Liver (tissue), 8 donors: ENCODE measurements at regions not wholly inside any gene's neighbourhood (a gene's known extent, or its start where the extent isn't known, plus 50 kb on each side); places are given as distances from the start of the nearest gene placed in this dataset.

Experiments
- DNase-seq: peaks from one replicate; pipeline ENCODE4 v3.0.0-alpha.2; 2017; ENCODE audit warnings: low spot score
- H3K27ac ChIP-seq, 2 donors: one replicate each; pipeline ENCODE4 v1.7.0; 2013; ENCODE audit warnings: inconsistent platforms in 2 of 2, low read length in 2 of 2, control low read depth in 1 of 2, low read depth in 1 of 2, mild to moderate bottlenecking in 1 of 2
- H3K27me3 ChIP-seq, 4 donors: one replicate each; pipeline versions ENCODE4 v1.6.1 to v1.7.0; 2013; ENCODE audit warnings: low read length in 3 of 4, inconsistent platforms in 1 of 4, mild to moderate bottlenecking in 1 of 4, moderate library complexity in 1 of 4; ENCODE audit not compliant: control insufficient read depth in 4 of 4, insufficient read depth in 4 of 4
- H3K36me3 ChIP-seq, 4 donors: one replicate each; pipeline versions ENCODE4 v1.6.1 to v1.7.0; 2013; ENCODE audit warnings: low read length in 3 of 4, mild to moderate bottlenecking in 3 of 4, low read depth in 1 of 4, moderate library complexity in 1 of 4; ENCODE audit not compliant: control insufficient read depth in 4 of 4, insufficient read depth in 3 of 4
- H3K4me1 ChIP-seq, 4 donors: one replicate each; pipeline versions ENCODE4 v1.6.1 to v1.7.0; 2013; ENCODE audit warnings: low read length in 3 of 4, mild to moderate bottlenecking in 3 of 4, moderate library complexity in 1 of 4; ENCODE audit not compliant: control insufficient read depth in 4 of 4, insufficient read depth in 4 of 4
- H3K4me3 ChIP-seq, 3 donors: one replicate each; pipeline versions ENCODE4 v1.6.1 to v1.7.0; 2013; ENCODE audit warnings: low read length in 3 of 3, control low read depth in 1 of 3, low read depth in 1 of 3, mild to moderate bottlenecking in 1 of 3
- H3K9ac ChIP-seq, 2 donors: one replicate each; pipeline ENCODE4 v1.7.0; 2013; ENCODE audit warnings: low read length in 2 of 2, mild to moderate bottlenecking in 2 of 2, moderate library complexity in 2 of 2, control low read depth in 1 of 2, low read depth in 1 of 2
- H3K9me3 ChIP-seq, 4 donors: one replicate each; pipeline versions ENCODE4 v1.6.1 to v1.7.0; 2013; ENCODE audit warnings: low read length in 3 of 4; ENCODE audit not compliant: control insufficient read depth in 4 of 4
- CTCF ChIP-seq: fragments of 150-350 bp; IDR thresholded peaks from 2 replicates; pipeline ENCODE4 v1.5.1; 2017; ENCODE audit warnings: improper control_type of control experiment, low read depth, low read length; ENCODE audit not compliant: missing input control
- EGR1 ChIP-seq, 2 donors: IDR thresholded peaks; 2 replicates each; pipeline ENCODE4 v1.6.1; 2016 to 2018; ENCODE audit warnings: antibody characterized with exemption in 2 of 2, low read depth in 2 of 2
- FOXA1 ChIP-seq: IDR thresholded peaks from 2 replicates; pipeline ENCODE4 v1.6.1; 2016; ENCODE audit warnings: antibody characterized with exemption
- GABPA ChIP-seq, 2 donors: IDR thresholded peaks in 1 of 2; conservative IDR thresholded peaks in 1 of 2; 2 replicates each; pipeline ENCODE4 v1.6.1; 2016; ENCODE audit warnings: antibody characterized with exemption in 2 of 2, mild to moderate bottlenecking in 1 of 2, moderate library complexity in 1 of 2
- HNF4A ChIP-seq, 2 donors: conservative IDR thresholded peaks; 2 replicates each; pipeline ENCODE4 v1.6.1; 2016; ENCODE audit warnings: antibody characterized with exemption in 2 of 2, mild to moderate bottlenecking in 2 of 2
- JUND ChIP-seq, 2 donors: IDR thresholded peaks; 2 replicates each; pipeline ENCODE4 v1.6.1; 2016; ENCODE audit warnings: antibody characterized with exemption in 2 of 2
- NR2F2 ChIP-seq: IDR thresholded peaks from 2 replicates; pipeline ENCODE4 v1.6.1; 2016; ENCODE audit warnings: antibody characterized with exemption
- RAD21 ChIP-seq, 2 donors: IDR thresholded peaks; 2 replicates each; pipeline ENCODE4 v1.6.1; 2016; ENCODE audit warnings: antibody characterized with exemption in 2 of 2, mild to moderate bottlenecking in 2 of 2
- RXRA ChIP-seq, 2 donors: IDR thresholded peaks; 2 replicates each; pipeline ENCODE4 v1.6.1; 2017 to 2018; ENCODE audit warnings: antibody characterized with exemption in 2 of 2, mild to moderate bottlenecking in 1 of 2
- SP1 ChIP-seq: IDR thresholded peaks from 2 replicates; pipeline ENCODE4 v1.6.1; 2018; ENCODE audit warnings: antibody characterized with exemption, mild to moderate bottlenecking
- TAF1 ChIP-seq: conservative IDR thresholded peaks from 2 replicates; pipeline ENCODE4 v1.6.1; 2016; ENCODE audit warnings: antibody characterized with exemption, mild to moderate bottlenecking
- YY1 ChIP-seq: IDR thresholded peaks from 2 replicates; pipeline ENCODE4 v1.6.1; 2016; ENCODE audit warnings: antibody characterized with exemption, mild to moderate bottlenecking
- ZBTB33 ChIP-seq: IDR thresholded peaks from 2 replicates; pipeline ENCODE4 v1.6.1; 2016; ENCODE audit warnings: antibody characterized with exemption
- WGBS: extraction: QIAGEN DNeasy Blood & Tissue Kit; methylation state at CpG from one replicate; pipeline ENCODE4 v1.1.7; 2013; 5-methylcytosine and 5-hydroxymethylcytosine counted together
- TF ChIP-seq, protein P1 (sequence below): IDR thresholded peaks from 2 replicates; pipeline ENCODE4 v1.6.1; 2016; ENCODE audit warnings: antibody characterized with exemption
- TF ChIP-seq, protein P2 (sequence below): IDR thresholded peaks from 2 replicates; pipeline ENCODE4 v1.6.1; 2016; ENCODE audit warnings: antibody characterized with exemption
- donor health status: healthy.
- donor health status: healthy.
- donor health status: healthy.
- donor health status: healthy.
- donor health status: healthy.

GRCh38 chr18:78867131-78867530, 112.5 kb upstream of the SALL3 start:
- 83% methylated on average over 19 of the region's 19 CpGs for WGBS
- Histone ChIP-seq H3K9me3 (no peaks in the 10 kb centered on the region), H3K27me3 (peaks cover 0 to 8% (median 0%) of the 10 kb centered on the region in 4 donors), H3K4me3 (no peak overlapping the region), H3K4me1 (no peaks in the 10 kb centered on the region), H3K36me3 (no peaks in the 10 kb centered on the region), H3K9ac (no peak overlapping the region), H3K27ac (no peak overlapping the region)
- no peak for DNase-seq
- TF ChIP-seq RAD21 (IDR thresholded peaks at IDR 0.05), result no peak
- TF ChIP-seq YY1, result no peak
- TF ChIP-seq, protein P1, sequence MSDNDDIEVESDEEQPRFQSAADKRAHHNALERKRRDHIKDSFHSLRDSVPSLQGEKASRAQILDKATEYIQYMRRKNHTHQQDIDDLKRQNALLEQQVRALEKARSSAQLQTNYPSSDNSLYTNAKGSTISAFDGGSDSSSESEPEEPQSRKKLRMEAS, result no peak
- TF ChIP-seq RXRA (IDR thresholded peaks at IDR 0.05), result no peak

- Histone ChIP-seq H3K36me3 (no peaks in the 10 kb centered on the region), H3K27ac (no peak overlapping the region), H3K4me1 (no peaks in the 10 kb centered on the region), H3K4me3 (no peak overlapping the region), H3K27me3 (peaks cover 0 to 4% (median 0%) of the 10 kb centered on the region in 4 donors), H3K9me3 (no peaks in the 10 kb centered on the region), H3K9ac (no peak overlapping the region)
- WGBS, result 68% methylated on average over 17 of the region's 17 CpGs
- TF ChIP-seq JUND (IDR thresholded peaks at IDR 0.05) (no peak), GABPA (IDR thresholded peaks at IDR 0.05 in 1 of 2, conservative IDR thresholded peaks at IDR 0.05 in 1 of 2) (no peak), CTCF (no peak), ZBTB33 (no peak)
- DNase-seq, result no peak
These were observed 111.0 kb upstream of the SALL3 start for GRCh38 chr18:78868330-78869316.

GRCh38 chr18:78871618-78872017, 108.0 kb upstream of the SALL3 start:
- peak; percentile 10 for DNase-seq
- Histone ChIP-seq H3K4me3 (no peak overlapping the region), H3K9me3 (no peaks in the 10 kb centered on the region), H3K27me3 (peaks cover 0 to 4% (median 1%) of the 10 kb centered on the region in 4 donors), H3K4me1 (no peaks in the 10 kb centered on the region), H3K27ac (no peak overlapping the region), H3K9ac (no peak overlapping the region), H3K36me3 (no peaks in the 10 kb centered on the region)
- TF ChIP-seq GABPA (IDR thresholded peaks at IDR 0.05 in 1 of 2, conservative IDR thresholded peaks at IDR 0.05 in 1 of 2) (no peak), SP1 (no peak), RXRA (IDR thresholded peaks at IDR 0.05) (no peak), TAF1 (no peak), FOXA1 (no peak), NR2F2 (no peak), HNF4A (conservative IDR thresholded peaks at IDR 0.05) (no peak), ZBTB33 (no peak), EGR1 (IDR thresholded peaks at IDR 0.05; ENCODE audit: low read depth in 2 of 2) (no peak), JUND (IDR thresholded peaks at IDR 0.05) (no peak), RAD21 (IDR thresholded peaks at IDR 0.05) (no peak)
- TF ChIP-seq, protein P1, result no peak
- TF ChIP-seq, protein P2, sequence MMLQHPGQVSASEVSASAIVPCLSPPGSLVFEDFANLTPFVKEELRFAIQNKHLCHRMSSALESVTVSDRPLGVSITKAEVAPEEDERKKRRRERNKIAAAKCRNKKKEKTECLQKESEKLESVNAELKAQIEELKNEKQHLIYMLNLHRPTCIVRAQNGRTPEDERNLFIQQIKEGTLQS, result no peak
- 69% methylated on average over 3 of the region's 3 CpGs for WGBS
